Suprapubic skin (tissue), 4 donors: ENCODE measurements at regions not wholly inside any gene's neighbourhood (a gene's known extent, or its start where the extent isn't known, plus 50 kb on each side); places are given as distances from the start of the nearest gene placed in this dataset.

ENCODE experiments used
- DNase-seq, 2 donors: peaks; one replicate each; pipeline ENCODE4 v3.0.0-alpha.2; 2019; ENCODE audit warnings: low spot score in 2 of 2
- H3K27ac ChIP-seq: fragments of 200-600 bp; sonication (generic); one replicate; pipeline ENCODE4 v1.5.1; 2019
- H3K27me3 ChIP-seq: fragments of 200-600 bp; sonication (generic); one replicate; pipeline ENCODE4 v1.5.1; 2019
- H3K36me3 ChIP-seq: fragments of 200-600 bp; sonication (generic); one replicate; pipeline ENCODE4 v1.5.1; 2019
- H3K4me1 ChIP-seq: fragments of 200-600 bp; sonication (generic); one replicate; pipeline ENCODE4 v1.5.1; 2019
- H3K4me3 ChIP-seq: fragments of 200-600 bp; sonication (generic); one replicate; pipeline ENCODE4 v1.5.1; 2019; ENCODE audit warnings: mild to moderate bottlenecking
- H3K9me3 ChIP-seq: fragments of 200-600 bp; sonication (generic); one replicate; pipeline ENCODE4 v1.5.1; 2019
- CTCF ChIP-seq, 2 donors: fragments of 200-600 bp in 1 of 2; fragments of 450-650 bp in 1 of 2; sonication (generic) in 1 of 2; IDR thresholded peaks; one replicate each; pipeline ENCODE4 v1.5.1; 2016 to 2019; ENCODE audit warnings: antibody characterized with exemption in 2 of 2, mild to moderate bottlenecking in 1 of 2, moderate library complexity in 1 of 2
- EP300 ChIP-seq: sonication (generic); formaldehyde crosslinking; IDR thresholded peaks from one replicate; pipeline ENCODE4 v1.6.1; 2017; ENCODE audit warnings: antibody characterized with exemption
- POLR2A ChIP-seq, 2 donors: fragments of 450-650 bp; IDR thresholded peaks; one replicate each; pipeline ENCODE4 v1.6.1; 2017; ENCODE audit warnings: antibody characterized with exemption in 2 of 2, mild to moderate bottlenecking in 2 of 2, moderate library complexity in 2 of 2
- POLR2AphosphoS5 ChIP-seq, 3 donors: sonication (generic); formaldehyde crosslinking; IDR thresholded peaks; one replicate each; pipeline ENCODE4 v1.6.1; 2017; ENCODE audit warnings: antibody characterized with exemption in 3 of 3
- WGBS: methylation state at CpG from one replicate; pipeline ENCODE4 v1.1.5; 2018; 5-methylcytosine and 5-hydroxymethylcytosine counted together

GRCh38 chr11:112776834-112777233 is 184.4 kb upstream of the NCAM1 start:
- TF ChIP-seq POLR2A (IDR thresholded peaks at IDR 0.05): no peak
- TF ChIP-seq EP300: no peak
- no peak for TF ChIP-seq POLR2AphosphoS5 (IDR thresholded peaks at IDR 0.05)
- no peak for TF ChIP-seq CTCF (IDR thresholded peaks at IDR 0.05)
- Histone ChIP-seq H3K4me3 (no peak overlapping the region), H3K36me3 (no peaks in the 10 kb centered on the region), H3K27me3 (peaks cover 12% of the 10 kb centered on the region), H3K27ac (no peak overlapping the region), H3K4me1 (peaks cover 5% of the 10 kb centered on the region), H3K9me3 (no peaks in the 10 kb centered on the region)
- no peak for DNase-seq
- 84% methylated on average over 4 of the region's 5 CpGs for WGBS

GRCh38 chr11:112777283-112777751 is 183.9 kb upstream of the NCAM1 start:
- 75% methylated on average over 12 of the region's 12 CpGs for WGBS
- no peak overlapping the region for H3K4me3 ChIP-seq
- H3K9me3 ChIP-seq: no peaks in the 10 kb centered on the region
- TF ChIP-seq CTCF (IDR thresholded peaks at IDR 0.05): no peak
- TF ChIP-seq POLR2A (IDR thresholded peaks at IDR 0.05): no peak
- no peak for TF ChIP-seq POLR2AphosphoS5 (IDR thresholded peaks at IDR 0.05)
- TF ChIP-seq EP300: no peak
- no peak overlapping the region for H3K27ac ChIP-seq
- peaks cover 5% of the 10 kb centered on the region for H3K4me1 ChIP-seq
- H3K27me3 ChIP-seq: peaks cover 16% of the 10 kb centered on the region
- DNase-seq: no peak
- H3K36me3 ChIP-seq: no peaks in the 10 kb centered on the region

- TF ChIP-seq POLR2AphosphoS5 (IDR thresholded peaks at IDR 0.05): no peak
- TF ChIP-seq POLR2A (IDR thresholded peaks at IDR 0.05): no peak
- no peak for TF ChIP-seq EP300
- TF ChIP-seq CTCF (IDR thresholded peaks at IDR 0.05): no peak
- Histone ChIP-seq H3K9me3 (no peaks in the 10 kb centered on the region), H3K27ac (no peak overlapping the region), H3K36me3 (no peaks in the 10 kb centered on the region), H3K4me3 (no peak overlapping the region), H3K27me3 (peaks cover 17% of the 10 kb centered on the region), H3K4me1 (peaks cover 5% of the 10 kb centered on the region)
- DNase-seq: no peak
- whole genome bisulfite sequencing: 69% methylated on average over 12 of the region's 12 CpGs
These were observed 182.9 kb upstream of the NCAM1 start for GRCh38 chr11:112778091-112778876.

GRCh38 chr11:112778877-112779266 is 182.3 kb upstream of the NCAM1 start:
- no peak for DNase-seq
- no peak overlapping the region for H3K27ac ChIP-seq
- peaks cover 13% of the 10 kb centered on the region for H3K27me3 ChIP-seq
- no peaks in the 10 kb centered on the region for H3K9me3 ChIP-seq
- no peak overlapping the region for H3K4me3 ChIP-seq
- WGBS: 68% methylated on average over 3 of the region's 3 CpGs
- H3K36me3 ChIP-seq: no peaks in the 10 kb centered on the region
- TF ChIP-seq CTCF (IDR thresholded peaks at IDR 0.05): no peak
- TF ChIP-seq POLR2AphosphoS5 (IDR thresholded peaks at IDR 0.05): no peak
- TF ChIP-seq POLR2A (IDR thresholded peaks at IDR 0.05): no peak
- TF ChIP-seq EP300: no peak
- H3K4me1 ChIP-seq: peaks cover 5% of the 10 kb centered on the region

- WGBS: 65% methylated on average over 16 of the region's 19 CpGs
- H3K27me3 ChIP-seq: peaks cover 9% of the 10 kb centered on the region
- H3K36me3 ChIP-seq: no peaks in the 10 kb centered on the region
- H3K27ac ChIP-seq: no peak overlapping the region
- peaks cover 22% of the 10 kb centered on the region for H3K4me1 ChIP-seq
- H3K4me3 ChIP-seq: no peak overlapping the region
- TF ChIP-seq CTCF (IDR thresholded peaks at IDR 0.05): no peak
- TF ChIP-seq EP300: no peak
- TF ChIP-seq POLR2A (IDR thresholded peaks at IDR 0.05): no peak
- TF ChIP-seq POLR2AphosphoS5 (IDR thresholded peaks at IDR 0.05): no peak
- no peaks in the 10 kb centered on the region for H3K9me3 ChIP-seq
- DNase-seq: no peak
These were observed 180.7 kb upstream of the NCAM1 start for GRCh38 chr11:112780351-112781087.
